Activated naive CD8-positive, alpha-beta T cell treated with anti-CD3 and anti-CD28 coated beads, Interleukin-2, amount 10 ng/mL, durations not matched to agents 7 days and 5 days (primary cell): ENCODE measurements at regions not wholly inside any gene's neighbourhood (a gene's known extent, or its start where the extent isn't known, plus 50 kb on each side); places are given as distances from the start of the nearest gene placed in this dataset.

Experiments
- ATAC-seq: fragments of 150-1000 bp; cut with Tn5 transposase; one replicate; pipeline ENCODE4 v1.10.0; 2021; ENCODE audit warnings: low read depth, moderate library complexity
- POLR2A ChIA-PET: fragments of 350-600 bp; sonication (Branson Sonifier 250); formaldehyde crosslinking; loops from one replicate; lab custom pipeline; 2021; ENCODE audit warnings: antibody characterized with exemption; lab: Charles Lee
- DNase-seq: peaks from one replicate; pipeline ENCODE4 v3.0.0; 2021
- H3K27ac Mint-ChIP-seq: one replicate; pipeline ENCODE4 v1.8.0; 2022; ENCODE audit warnings: mild to moderate bottlenecking, mixed read lengths
- H3K27me3 Mint-ChIP-seq: one replicate; pipeline ENCODE4 v1.8.0; 2022; ENCODE audit warnings: mild to moderate bottlenecking, moderate library complexity, mixed read lengths
- H3K36me3 Mint-ChIP-seq: one replicate; pipeline ENCODE4 v1.8.0; 2021; ENCODE audit warnings: mild to moderate bottlenecking, mixed read lengths
- H3K4me1 Mint-ChIP-seq: one replicate; pipeline ENCODE4 v1.8.0; 2021; ENCODE audit warnings: mixed read lengths
- H3K4me3 Mint-ChIP-seq: one replicate; pipeline ENCODE4 v1.8.0; 2022; ENCODE audit warnings: mild to moderate bottlenecking, moderate library complexity, mixed read lengths
- H3K9me3 Mint-ChIP-seq: one replicate; pipeline ENCODE4 v1.8.0; 2021; ENCODE audit warnings: mixed read lengths

DNA sequence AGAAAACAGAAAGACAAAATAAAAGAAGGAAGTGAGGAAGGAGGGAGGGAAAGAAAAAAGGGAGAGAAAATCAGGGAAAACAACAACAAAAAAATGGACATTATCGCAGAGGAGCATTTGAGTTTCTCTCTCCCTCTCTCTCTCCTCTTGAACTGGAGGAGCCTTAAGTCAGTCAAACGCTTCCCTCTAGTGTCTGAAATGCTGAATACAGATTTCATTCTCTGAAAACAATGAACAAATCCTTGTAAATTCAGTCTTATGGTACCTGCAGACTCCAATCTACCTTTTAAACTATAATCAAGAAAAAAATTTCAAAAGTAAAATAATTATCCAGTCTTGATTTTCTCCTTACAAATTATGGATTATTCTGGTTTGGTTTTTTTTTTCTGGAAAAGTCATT is 89.2 kb upstream of the PFKP start:
- H3K27me3 Mint-ChIP-seq = peaks cover 6% of the 10 kb centered on the region
- DNase-seq (no peak), ATAC-seq (no peak)
- H3K9me3 Mint-ChIP-seq = no peaks in the 10 kb centered on the region
- POLR2A ChIA-PET = no interaction called here
- H3K27ac Mint-ChIP-seq = no peak overlapping the region
- H3K4me1 Mint-ChIP-seq = no peaks in the 10 kb centered on the region
- no peaks in the 10 kb centered on the region for H3K36me3 Mint-ChIP-seq
- no peak overlapping the region for H3K4me3 Mint-ChIP-seq

DNA sequence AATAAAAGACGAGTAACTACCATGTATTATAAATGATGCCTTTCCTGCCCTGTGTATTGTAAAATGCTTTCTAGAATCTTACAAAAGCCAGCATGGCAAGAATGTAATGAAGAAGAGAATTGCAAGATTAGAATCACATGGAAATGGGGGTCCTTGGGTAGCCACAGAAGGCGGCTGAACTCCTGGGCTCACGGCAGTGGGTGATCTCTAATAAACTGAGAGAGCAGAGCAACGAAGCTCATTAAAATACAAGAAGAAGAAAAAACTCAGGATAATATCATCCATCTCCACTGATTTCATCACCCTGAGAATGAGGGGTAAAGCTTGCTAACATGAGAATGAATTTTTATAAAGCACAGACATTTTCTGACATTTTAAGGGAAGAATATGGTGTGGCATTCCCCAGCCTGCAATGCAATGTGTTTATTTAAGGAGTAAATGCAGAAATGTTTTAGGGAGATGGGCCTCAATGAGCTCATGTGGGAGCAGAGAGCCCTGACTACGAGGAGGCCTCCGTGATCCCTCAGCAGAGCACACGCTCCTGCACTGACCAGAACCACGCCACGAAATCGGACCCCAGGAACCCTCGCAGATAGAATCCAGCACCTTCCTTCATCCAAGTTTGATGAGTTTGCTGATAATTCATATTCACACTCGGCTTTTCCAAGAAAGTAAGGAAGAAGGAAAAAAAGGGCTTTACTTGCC is 92.7 kb upstream of the PFKP start:
- Mint-ChIP-seq H3K9me3 (no peaks in the 10 kb centered on the region), H3K27me3 (peaks cover 8% of the 10 kb centered on the region), H3K27ac (no peak overlapping the region), H3K4me3 (no peak overlapping the region), H3K36me3 (no peaks in the 10 kb centered on the region), H3K4me1 (no peaks in the 10 kb centered on the region)
- POLR2A ChIA-PET = no interaction called here
- ATAC-seq (no peak), DNase-seq (no peak)

DNA sequence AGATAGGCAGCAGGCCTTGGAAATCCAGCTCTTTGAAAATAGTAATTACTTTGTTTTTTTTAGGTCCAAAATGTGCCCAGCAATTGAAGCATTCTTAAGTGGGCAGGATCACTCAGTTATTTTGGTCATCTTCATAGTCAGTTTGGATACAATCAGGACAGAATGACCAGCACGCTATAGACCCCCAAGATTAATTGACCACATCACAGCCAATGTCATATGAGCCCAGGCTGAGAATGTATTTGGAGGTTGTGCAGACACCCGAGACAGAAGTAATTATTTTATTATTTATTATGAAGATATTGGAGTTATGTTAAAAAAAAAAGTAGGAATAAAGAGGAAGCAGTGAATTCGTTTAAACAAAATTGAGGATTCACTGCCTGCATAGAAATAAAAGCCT is 93.3 kb upstream of the PFKP start:
- Mint-ChIP-seq H3K4me1 (no peaks in the 10 kb centered on the region), H3K27me3 (peaks cover 8% of the 10 kb centered on the region), H3K4me3 (no peak overlapping the region), H3K36me3 (no peaks in the 10 kb centered on the region), H3K27ac (no peak overlapping the region), H3K9me3 (no peaks in the 10 kb centered on the region)
- DNase-seq (no peak), ATAC-seq (no peak)
- POLR2A ChIA-PET = no interaction called here

DNA sequence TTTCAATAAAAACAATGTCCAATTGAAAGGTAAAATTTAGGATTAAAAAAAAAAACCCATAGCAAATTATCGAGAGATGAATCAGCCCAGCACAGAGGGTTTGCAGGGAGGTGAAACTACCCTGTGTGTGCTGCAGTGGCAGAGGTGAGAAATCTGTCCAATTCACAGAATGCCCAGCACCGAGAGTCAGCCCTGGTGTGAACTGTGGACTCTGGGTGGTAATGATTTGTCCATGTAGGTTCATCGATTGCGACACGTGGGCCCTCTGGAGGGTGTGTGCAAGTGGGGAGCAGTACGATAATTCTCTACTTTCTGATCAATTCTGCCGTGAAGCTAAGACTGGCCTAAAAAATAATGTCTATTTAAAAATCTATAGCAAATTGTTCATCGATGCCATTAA is 94.5 kb upstream of the PFKP start:
- DNase-seq (no peak), ATAC-seq (no peak)
- Mint-ChIP-seq H3K27ac (no peak overlapping the region), H3K27me3 (peaks cover 8% of the 10 kb centered on the region), H3K4me1 (no peaks in the 10 kb centered on the region), H3K9me3 (no peaks in the 10 kb centered on the region), H3K4me3 (no peak overlapping the region), H3K36me3 (no peaks in the 10 kb centered on the region)
- POLR2A ChIA-PET = no interaction called here

DNA sequence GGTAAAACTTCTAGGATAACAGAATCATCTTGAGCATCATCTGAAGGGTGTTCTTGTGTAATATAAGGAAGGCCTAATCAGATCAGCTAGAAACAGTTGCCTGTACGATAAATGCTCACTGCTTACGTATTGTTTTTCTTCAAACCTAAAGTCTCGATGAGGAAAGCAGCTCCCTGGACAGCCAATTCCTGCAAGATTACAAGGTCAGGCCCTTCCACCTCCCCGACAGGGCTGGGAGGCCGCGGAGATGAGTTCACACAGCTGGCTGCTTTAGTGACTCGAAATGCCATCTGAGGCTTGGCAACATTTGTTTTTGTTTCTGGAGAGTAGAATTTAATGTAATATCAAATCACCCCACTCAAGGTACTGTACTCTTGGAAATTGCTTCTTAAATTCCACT is 95.1 kb upstream of the PFKP start:
- Mint-ChIP-seq H3K27ac (no peak overlapping the region), H3K27me3 (peaks cover 6% of the 10 kb centered on the region), H3K4me1 (no peaks in the 10 kb centered on the region), H3K36me3 (no peaks in the 10 kb centered on the region), H3K4me3 (no peak overlapping the region), H3K9me3 (no peaks in the 10 kb centered on the region)
- POLR2A ChIA-PET = no interaction called here
- DNase-seq (no peak), ATAC-seq (no peak)

DNA sequence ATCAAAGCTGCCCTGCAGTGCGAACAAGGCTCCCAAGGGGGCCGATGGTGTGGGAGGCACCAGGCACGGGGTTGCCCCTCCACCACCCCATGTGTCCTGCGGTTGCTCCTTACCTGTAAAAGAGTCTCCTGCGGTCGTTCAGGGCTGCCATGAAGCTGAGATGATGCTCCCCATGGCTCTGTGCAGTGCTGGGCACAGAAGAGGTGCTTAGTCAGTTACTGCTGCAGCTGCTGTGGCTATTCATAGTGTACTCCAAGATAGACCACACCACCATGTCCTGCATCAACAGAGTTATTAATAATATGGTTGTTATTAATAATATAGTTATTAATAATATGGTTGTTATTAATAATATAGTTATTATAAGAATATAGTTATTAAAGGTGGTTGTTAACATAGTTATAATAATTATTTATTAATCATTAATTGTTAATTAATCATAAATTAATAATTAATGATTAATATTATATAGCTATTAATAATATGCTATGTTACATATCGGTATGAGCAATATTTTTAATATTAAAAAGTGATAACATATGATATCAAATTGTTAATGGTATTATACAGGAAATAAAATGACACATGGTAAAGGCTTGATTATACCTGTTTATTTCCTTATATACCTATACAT is 97.0 kb upstream of the PFKP start:
- no peaks in the 10 kb centered on the region for H3K4me1 Mint-ChIP-seq
- H3K27me3 Mint-ChIP-seq = peaks cover 6% of the 10 kb centered on the region
- no peak overlapping the region for H3K4me3 Mint-ChIP-seq
- H3K27ac Mint-ChIP-seq = no peak overlapping the region
- H3K36me3 Mint-ChIP-seq = no peaks in the 10 kb centered on the region
- POLR2A ChIA-PET = no interaction called here
- DNase-seq = no peak
- H3K9me3 Mint-ChIP-seq = no peaks in the 10 kb centered on the region
- ATAC-seq = no peak

DNA sequence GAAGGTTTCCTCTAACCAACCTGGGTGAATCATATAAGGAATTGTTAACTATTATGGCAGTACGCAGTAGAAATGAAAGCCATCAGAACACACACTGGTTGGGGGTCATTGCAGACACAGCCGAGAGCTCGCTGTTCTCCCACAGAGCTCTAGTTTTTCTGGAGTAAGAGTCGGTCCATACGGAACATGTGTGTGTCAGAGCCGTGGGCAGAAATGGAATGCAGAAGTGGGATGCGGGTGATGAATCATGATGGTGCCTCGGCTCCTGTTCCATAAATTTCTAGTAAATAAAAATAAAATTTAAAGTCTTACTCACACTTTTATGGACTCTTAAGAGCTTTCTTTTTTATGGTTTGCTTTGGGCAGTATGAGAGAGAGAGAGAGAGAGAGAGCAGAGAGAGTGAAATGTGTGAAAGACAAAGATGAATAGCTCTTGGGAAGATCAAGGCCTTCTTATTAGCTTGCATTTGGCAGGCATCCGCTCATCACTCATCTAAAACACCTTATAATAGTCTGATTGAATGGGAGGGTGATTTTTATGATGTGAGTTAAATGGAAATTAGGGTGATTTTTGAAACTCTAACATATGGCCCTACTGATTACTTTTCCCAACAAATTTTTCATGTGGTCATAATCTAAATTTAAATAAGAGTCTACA is 98.8 kb upstream of the PFKP start:
- Mint-ChIP-seq H3K27ac (no peak overlapping the region), H3K4me3 (no peak overlapping the region)
- POLR2A ChIA-PET = no interaction called here

DNA sequence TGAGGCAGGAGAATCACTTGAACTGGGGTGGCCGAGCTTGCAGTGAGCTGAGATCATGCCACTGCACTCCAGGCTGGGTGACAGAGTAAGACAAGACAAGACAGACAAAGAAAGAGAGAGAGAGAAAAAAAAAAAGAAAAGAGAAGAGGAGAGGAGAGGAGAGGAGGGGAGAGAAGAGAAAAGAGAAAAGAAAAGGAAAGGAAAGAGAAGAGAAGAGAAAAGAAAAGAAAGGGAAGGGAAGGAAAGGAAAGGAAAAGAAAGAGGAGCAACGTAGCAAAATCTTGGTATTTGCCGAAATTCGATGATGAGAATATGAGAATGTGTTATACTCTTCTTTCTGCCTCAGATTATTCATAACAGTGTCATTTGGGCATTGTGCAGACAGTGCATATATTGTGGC is 101.2 kb upstream of the PFKP start:
- peaks cover 2% of the 10 kb centered on the region for H3K4me1 Mint-ChIP-seq
- H3K36me3 Mint-ChIP-seq = no peaks in the 10 kb centered on the region
- POLR2A ChIA-PET = no interaction called here
- DNase-seq (no peak), ATAC-seq (no peak)
- H3K4me3 Mint-ChIP-seq = no peak overlapping the region
- no peaks in the 10 kb centered on the region for H3K9me3 Mint-ChIP-seq
- peaks cover 1% of the 10 kb centered on the region for H3K27me3 Mint-ChIP-seq
- H3K27ac Mint-ChIP-seq = no peak overlapping the region

More for the DNA sequence above, 98.8 kb upstream of the PFKP start:
- no peak for ATAC-seq
- Mint-ChIP-seq H3K27me3 (peaks cover 2% of the 10 kb centered on the region), H3K9me3 (no peaks in the 10 kb centered on the region), H3K4me1 (no peaks in the 10 kb centered on the region), H3K36me3 (no peaks in the 10 kb centered on the region)
- no peak for DNase-seq

DNA sequence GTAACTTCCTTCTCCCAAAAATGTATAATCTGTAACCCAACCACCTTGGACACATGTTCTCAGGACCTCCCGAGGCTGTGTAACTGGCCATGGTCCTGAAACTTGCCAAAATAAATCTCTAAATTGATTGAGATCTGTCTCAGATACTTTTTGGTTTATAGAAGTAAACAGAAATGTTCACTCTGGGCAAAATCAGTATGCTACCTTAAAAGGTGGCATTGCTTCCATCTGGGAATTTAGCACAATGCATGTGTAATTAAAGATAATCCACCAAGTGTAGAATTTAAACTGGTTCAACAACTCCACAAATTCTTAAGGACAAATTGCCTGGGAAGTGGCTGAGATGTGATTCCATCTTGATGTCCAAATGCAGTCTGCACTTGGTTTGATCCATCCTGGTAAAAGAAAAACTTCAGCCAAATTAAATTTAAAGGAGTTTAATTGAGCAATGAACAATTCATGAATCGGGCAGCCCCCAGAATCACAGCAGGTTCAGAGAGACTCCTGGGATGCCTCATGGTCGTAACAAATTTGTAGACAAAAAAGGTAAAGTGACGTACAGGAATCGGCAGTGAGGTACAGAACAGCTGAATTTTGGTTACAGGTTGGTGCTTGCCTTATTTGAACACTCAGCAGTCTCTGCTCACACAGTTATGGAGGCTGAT is 102.6 kb upstream of the PFKP start:
- ATAC-seq = no peak
- POLR2A ChIA-PET = no interaction called here
- Mint-ChIP-seq H3K4me3 (no peak overlapping the region), H3K27me3 (no peaks in the 10 kb centered on the region), H3K9me3 (no peaks in the 10 kb centered on the region), H3K4me1 (peaks cover 4% of the 10 kb centered on the region), H3K27ac (no peak overlapping the region), H3K36me3 (no peaks in the 10 kb centered on the region)
- DNase-seq = no peak

DNA sequence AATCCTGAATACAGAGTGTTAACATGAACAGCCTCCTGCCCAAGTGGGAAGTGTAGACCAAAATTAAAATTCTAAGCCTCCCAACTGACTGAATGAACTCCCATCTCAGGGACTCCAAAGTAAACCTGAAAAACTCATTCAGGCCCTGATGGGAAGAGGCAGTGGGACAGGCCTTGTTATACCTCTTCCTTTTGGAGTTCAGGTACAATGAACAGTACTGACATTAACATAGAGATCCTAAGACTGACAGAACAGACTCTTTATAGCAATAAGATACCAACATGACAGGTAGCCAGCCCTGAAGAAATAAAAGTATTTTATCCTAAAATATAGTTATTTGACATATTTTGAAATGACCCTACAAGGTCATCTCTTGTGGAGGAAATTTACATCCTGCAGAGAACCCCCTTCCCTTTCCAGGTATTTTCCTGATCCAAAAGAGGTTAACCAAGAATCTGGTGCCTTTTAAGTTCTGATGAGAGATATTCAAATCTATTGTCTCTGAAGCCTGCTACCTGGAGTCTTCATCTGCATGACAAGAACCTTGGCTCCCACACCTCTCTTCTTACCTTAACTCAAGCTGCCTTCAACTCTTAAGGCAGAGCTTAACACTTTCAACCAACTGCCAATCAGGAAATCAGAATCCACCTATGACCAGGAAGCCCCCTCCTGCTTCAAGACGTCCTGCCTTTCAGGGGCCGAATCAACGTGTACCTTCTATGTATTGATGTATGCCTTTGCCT is 103.3 kb upstream of the PFKP start:
- no peak for ATAC-seq
- no peaks in the 10 kb centered on the region for H3K9me3 Mint-ChIP-seq

DNA sequence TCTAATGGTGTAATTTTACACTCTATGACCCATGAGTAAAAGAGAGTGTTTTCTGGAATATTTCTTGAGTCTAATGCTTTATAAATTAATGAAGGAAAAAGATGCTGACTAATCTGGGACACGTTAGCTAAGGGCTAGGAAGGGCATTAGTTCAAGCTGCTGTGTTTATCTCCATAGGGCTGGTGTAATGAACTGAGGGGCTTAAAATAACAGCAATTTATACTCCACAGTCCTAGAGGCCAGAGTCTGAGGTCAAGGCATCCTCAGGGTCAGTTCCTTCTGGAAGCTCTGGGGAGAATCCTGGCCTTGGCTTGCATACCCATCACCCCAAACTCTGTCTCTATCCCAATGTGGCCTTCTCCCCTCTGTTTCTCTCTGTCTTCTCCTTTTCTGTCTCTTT is 105.2 kb upstream of the PFKP start:
- no peak for ATAC-seq
- no peak for DNase-seq
- H3K4me1 Mint-ChIP-seq = peaks cover 4% of the 10 kb centered on the region
- H3K4me3 Mint-ChIP-seq = no peak overlapping the region
- H3K9me3 Mint-ChIP-seq = no peaks in the 10 kb centered on the region
- H3K27me3 Mint-ChIP-seq = no peaks in the 10 kb centered on the region
- H3K36me3 Mint-ChIP-seq = no peaks in the 10 kb centered on the region
- H3K27ac Mint-ChIP-seq = no peak overlapping the region
- POLR2A ChIA-PET = no interaction called here

More for the DNA sequence above, 103.3 kb upstream of the PFKP start:
- no peak overlapping the region for H3K4me3 Mint-ChIP-seq
- no peak for DNase-seq
- POLR2A ChIA-PET = no interaction called here
- H3K27me3 Mint-ChIP-seq = no peaks in the 10 kb centered on the region
- H3K36me3 Mint-ChIP-seq = no peaks in the 10 kb centered on the region
- H3K27ac Mint-ChIP-seq = no peak overlapping the region
- peaks cover 4% of the 10 kb centered on the region for H3K4me1 Mint-ChIP-seq

DNA sequence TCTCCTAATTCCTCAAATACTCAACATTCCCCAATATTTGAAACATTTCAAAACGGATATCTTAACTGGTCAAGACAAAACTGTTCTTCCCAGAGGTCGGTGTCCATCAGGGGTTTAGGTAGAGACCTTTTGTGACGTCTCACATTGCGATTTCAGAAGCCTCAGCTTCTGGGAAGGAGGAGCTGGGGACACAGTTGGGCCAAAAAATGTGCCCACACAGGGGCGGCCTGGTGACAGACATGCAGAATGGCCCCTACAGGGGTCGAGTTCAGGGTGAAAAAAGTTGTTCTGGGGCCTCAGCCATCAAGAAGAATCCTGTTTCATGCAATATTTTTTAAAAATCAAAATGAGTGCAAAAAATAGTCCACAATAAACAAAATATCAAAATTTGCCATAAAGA is 108.7 kb upstream of the PFKP start:
- no peak overlapping the region for H3K4me3 Mint-ChIP-seq
- POLR2A ChIA-PET = no interaction called here
- no peaks in the 10 kb centered on the region for H3K36me3 Mint-ChIP-seq
- H3K27ac Mint-ChIP-seq = no peak overlapping the region
- ATAC-seq (no peak), DNase-seq (no peak)
- no peaks in the 10 kb centered on the region for H3K27me3 Mint-ChIP-seq
- H3K4me1 Mint-ChIP-seq = peaks cover 4% of the 10 kb centered on the region
- peaks cover 2% of the 10 kb centered on the region for H3K9me3 Mint-ChIP-seq

DNA sequence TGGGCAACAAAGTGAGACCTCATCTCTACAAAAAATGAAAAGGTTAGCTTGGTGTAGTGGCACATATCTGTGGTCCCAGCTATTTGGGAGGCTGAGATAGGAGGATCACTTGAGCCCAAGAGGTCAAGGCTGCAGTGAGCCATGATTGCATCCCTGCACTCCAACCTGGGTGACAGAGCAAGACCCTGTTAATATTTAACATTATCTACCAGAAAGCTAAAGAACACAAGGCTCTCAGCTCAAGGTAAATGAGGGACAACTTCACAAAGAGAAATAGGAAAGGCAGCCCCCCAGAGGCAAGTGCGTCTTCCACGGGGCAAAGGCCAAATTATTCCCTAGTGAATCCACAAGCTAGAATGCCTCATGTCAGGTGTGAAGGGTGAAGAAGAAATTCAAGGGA is 109.6 kb upstream of the PFKP start:
- POLR2A ChIA-PET = no interaction called here
- peaks cover 2% of the 10 kb centered on the region for H3K9me3 Mint-ChIP-seq
- no peak overlapping the region for H3K27ac Mint-ChIP-seq
- H3K36me3 Mint-ChIP-seq = no peaks in the 10 kb centered on the region
- DNase-seq = no peak
- peaks cover 4% of the 10 kb centered on the region for H3K4me1 Mint-ChIP-seq
- H3K4me3 Mint-ChIP-seq = no peak overlapping the region
- no peaks in the 10 kb centered on the region for H3K27me3 Mint-ChIP-seq
- no peak for ATAC-seq
